ENCODE measurements at regions not wholly inside any gene's neighbourhood (a gene's known extent, or its start where the extent isn't known, plus 50 kb on each side); places are given as distances from the start of the nearest gene placed in this dataset.

GRCh38 chr2:236337465-236338325, 73.5 kb upstream of the ASB18 start:
- ATAC-seq (ENCODE audit: low read depth): no peak
- Histone ChIP-seq H2AFZ (ENCODE audit: insufficient read depth, low read depth, low read length, poor library complexity, severe bottlenecking) (no peak overlapping the region), H3K9ac (ENCODE audit: low read length) (no peak overlapping the region), H3K4me3 (ENCODE audit: control extremely low read depth in 1 of 5, extremely low read depth in 1 of 5, insufficient read depth in 1 of 5, low read depth in 2 of 5, low read length in 4 of 5) (no peak overlapping the region), H3K4me1 (ENCODE audit: control insufficient read depth in 2 of 2, insufficient read depth in 2 of 2, low read length in 2 of 2) (no peaks in the 10 kb centered on the region), H3K9me3 (ENCODE audit: control extremely low read depth in 1 of 3, control insufficient read depth in 2 of 3, insufficient read depth in 1 of 3, low read length in 2 of 3) (no peaks in the 10 kb centered on the region), H3K4me2 (replicated peaks; ENCODE audit: low read depth, low read length, poor library complexity, severe bottlenecking) (no peak overlapping the region), H3K27me3 (replicated peaks in 1 of 4; ENCODE audit: control extremely low read depth in 1 of 4, control insufficient read depth in 3 of 4, insufficient read depth in 4 of 4, low read length in 3 of 4) (peaks cover 0 to 5% (median 1%) of the 10 kb centered on the region in 4 experiments), H3K36me3 (replicated peaks in 1 of 2; ENCODE audit: control extremely low read depth in 1 of 2, control insufficient read depth in 1 of 2, extremely low read depth in 1 of 2, insufficient read depth in 2 of 2, low read length in 1 of 2) (no peaks in the 10 kb centered on the region), H3K27ac (ENCODE audit: low read length in 2 of 2) (no peak overlapping the region), H4K20me1 (ENCODE audit: control insufficient read depth, insufficient read depth, low read length, poor library complexity, severe bottlenecking) (no peaks in the 10 kb centered on the region), H3K79me2 (ENCODE audit: control insufficient read depth, insufficient read depth, low read length) (no peaks in the 10 kb centered on the region)
- WGBS (ENCODE audit: insufficient coverage): 89% methylated on average over 14 of the region's 19 CpGs
- Mint-ChIP-seq H3K4me3 (no peak overlapping the region), H3K27me3 (no peaks in the 10 kb centered on the region), H3K9me3 (ENCODE audit: insufficient read depth) (no peaks in the 10 kb centered on the region), H3K27ac (no peak overlapping the region), H3K4me1 (no peaks in the 10 kb centered on the region)
- ChIA-PET CTCF (interaction anchor here (0.6 to 1.0 kb wide), 2 partner anchors 11 to 695 kb away, joined by 3 read pairs; no protein-coding TSS in a partner anchor), POLR2A (no interaction called here)
- TF ChIP-seq CTCF (IDR thresholded peaks at IDR 0.05): no peak
- no peak for TF ChIP-seq EZH2 (IDR thresholded peaks at IDR 0.05; ENCODE audit: borderline replicate concordance, insufficient read depth, low read depth, low read length, poor library complexity, severe bottlenecking)
- intact Hi-C loops (cut with micrococcal nuclease): no loop called here
- no peak for DNase-seq

DNA sequence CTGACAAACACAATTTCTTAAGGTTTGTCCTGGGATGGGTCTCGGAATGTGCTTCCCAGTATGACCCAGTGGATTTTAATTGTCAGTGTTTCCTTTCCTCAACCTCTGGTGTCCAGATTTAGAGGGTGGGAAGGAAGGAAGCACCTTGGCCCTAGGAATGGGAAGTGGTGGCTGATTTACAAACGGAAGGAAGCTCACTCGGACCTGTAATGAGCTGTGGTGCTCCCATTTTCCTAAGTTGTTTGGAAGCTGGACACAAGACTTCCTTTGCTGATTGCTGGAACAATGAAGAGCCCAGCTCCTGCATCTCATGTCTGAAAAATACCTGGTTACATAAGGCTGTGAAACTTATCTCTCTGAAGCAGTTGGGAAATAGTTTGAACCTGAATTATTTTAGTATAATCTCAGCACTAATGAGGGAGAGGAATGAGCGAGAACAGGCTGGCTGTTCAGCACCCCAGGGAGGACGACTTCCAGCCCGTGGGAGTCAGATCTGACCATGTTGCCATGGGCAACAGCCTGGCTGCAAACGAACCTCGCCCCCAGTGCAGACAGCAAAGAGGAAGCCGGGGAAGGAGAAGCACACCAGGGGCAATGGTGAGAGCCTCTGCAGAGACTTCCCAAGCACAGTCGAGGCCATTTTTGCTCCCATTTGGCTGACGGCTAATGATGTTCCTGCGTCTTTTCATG, 74.4 kb upstream of the ASB18 start:
- Histone ChIP-seq H3K9me3 (ENCODE audit: control extremely low read depth in 1 of 3, control insufficient read depth in 2 of 3, insufficient read depth in 1 of 3, low read length in 2 of 3) (no peaks in the 10 kb centered on the region), H3K4me1 (ENCODE audit: control insufficient read depth in 2 of 2, insufficient read depth in 2 of 2, low read length in 2 of 2) (no peaks in the 10 kb centered on the region), H2AFZ (ENCODE audit: insufficient read depth, low read depth, low read length, poor library complexity, severe bottlenecking) (no peak overlapping the region), H3K9ac (ENCODE audit: low read length) (no peak overlapping the region), H3K36me3 (replicated peaks in 1 of 2; ENCODE audit: control extremely low read depth in 1 of 2, control insufficient read depth in 1 of 2, extremely low read depth in 1 of 2, insufficient read depth in 2 of 2, low read length in 1 of 2) (no peaks in the 10 kb centered on the region), H3K27me3 (replicated peaks in 1 of 4; ENCODE audit: control extremely low read depth in 1 of 4, control insufficient read depth in 3 of 4, insufficient read depth in 4 of 4, low read length in 3 of 4) (peaks cover 0 to 6% (median 2%) of the 10 kb centered on the region in 4 experiments), H3K27ac (ENCODE audit: low read length in 2 of 2) (no peak overlapping the region), H3K79me2 (ENCODE audit: control insufficient read depth, insufficient read depth, low read length) (no peaks in the 10 kb centered on the region), H4K20me1 (ENCODE audit: control insufficient read depth, insufficient read depth, low read length, poor library complexity, severe bottlenecking) (no peaks in the 10 kb centered on the region), H3K4me2 (replicated peaks; ENCODE audit: low read depth, low read length, poor library complexity, severe bottlenecking) (no peak overlapping the region), H3K4me3 (ENCODE audit: control extremely low read depth in 1 of 5, extremely low read depth in 1 of 5, insufficient read depth in 1 of 5, low read depth in 2 of 5, low read length in 4 of 5) (no peak overlapping the region)
- 23% methylated on average over 11 of the region's 12 CpGs for WGBS (ENCODE audit: insufficient coverage)
- TF ChIP-seq EZH2 (IDR thresholded peaks at IDR 0.05; ENCODE audit: borderline replicate concordance, insufficient read depth, low read depth, low read length, poor library complexity, severe bottlenecking) (no peak), CTCF (IDR thresholded peaks at IDR 0.05) (no peak)
- POLR2A ChIA-PET: no interaction called here
- no peak for DNase-seq
- Mint-ChIP-seq H3K4me3 (no peak overlapping the region), H3K27me3 (peaks cover 3% of the 10 kb centered on the region), H3K4me1 (no peaks in the 10 kb centered on the region), H3K9me3 (ENCODE audit: insufficient read depth) (no peaks in the 10 kb centered on the region), H3K27ac (no peak overlapping the region)
- CTCF ChIA-PET: interaction anchor here (1.0 kb wide), 1 partner anchor 10 kb away, joined by 3 read pairs; no protein-coding TSS in a partner anchor
- intact Hi-C loops (cut with micrococcal nuclease): no loop called here
- ATAC-seq (ENCODE audit: low read depth): no peak

All from B cell (primary cell).